Skeletal muscle tissue (tissue), 3 donors: ENCODE measurements at regions not wholly inside any gene's neighbourhood (a gene's known extent, or its start where the extent isn't known, plus 50 kb on each side); places are given as distances from the start of the nearest gene placed in this dataset.

Experiments
- H3K27ac ChIP-seq: one replicate; pipeline ENCODE4 v1.7.0; 2013; ENCODE audit warnings: mild to moderate bottlenecking, low read depth, low read length, inconsistent platforms
- H3K27me3 ChIP-seq, 3 donors: one replicate each; pipeline ENCODE4 v1.7.0; 2013; ENCODE audit warnings: low read length in 3 of 3; ENCODE audit not compliant: control insufficient read depth in 3 of 3, insufficient read depth in 3 of 3
- H3K36me3 ChIP-seq, 3 donors: one replicate each; pipeline ENCODE4 v1.7.0; 2013; ENCODE audit warnings: low read length in 3 of 3; ENCODE audit not compliant: control insufficient read depth in 3 of 3, insufficient read depth in 3 of 3
- H3K4me1 ChIP-seq, 3 donors: one replicate each; pipeline ENCODE4 v1.7.0; 2013; ENCODE audit warnings: low read length in 3 of 3, mild to moderate bottlenecking in 3 of 3; ENCODE audit not compliant: control insufficient read depth in 3 of 3, insufficient read depth in 3 of 3
- H3K4me3 ChIP-seq, 3 donors: one replicate each; pipeline ENCODE4 v1.7.0; 2013; ENCODE audit warnings: low read length in 3 of 3
- H3K9ac ChIP-seq, 3 donors: one replicate each; pipeline ENCODE4 v1.7.0; 2013; ENCODE audit warnings: low read length in 3 of 3, mild to moderate bottlenecking in 3 of 3, moderate library complexity in 2 of 3, low read depth in 1 of 3
- H3K9me3 ChIP-seq, 3 donors: one replicate each; pipeline ENCODE4 v1.7.0; 2013; ENCODE audit warnings: low read length in 3 of 3; ENCODE audit not compliant: control insufficient read depth in 3 of 3
- donor health status: Osteomylitis.

GRCh38 chr1:118828038-118828437, 160.1 kb downstream of the TBX15 start:
- no peaks in the 10 kb centered on the region for H3K9me3 ChIP-seq
- no peaks in the 10 kb centered on the region for H3K27me3 ChIP-seq
- H3K4me1 ChIP-seq, result peaks cover 0 to 6% (median 3%) of the 10 kb centered on the region in 3 donors
- no peak overlapping the region for H3K27ac ChIP-seq
- H3K4me3 ChIP-seq, result no peak overlapping the region
- no peaks in the 10 kb centered on the region for H3K36me3 ChIP-seq
- no peak overlapping the region for H3K9ac ChIP-seq

DNA sequence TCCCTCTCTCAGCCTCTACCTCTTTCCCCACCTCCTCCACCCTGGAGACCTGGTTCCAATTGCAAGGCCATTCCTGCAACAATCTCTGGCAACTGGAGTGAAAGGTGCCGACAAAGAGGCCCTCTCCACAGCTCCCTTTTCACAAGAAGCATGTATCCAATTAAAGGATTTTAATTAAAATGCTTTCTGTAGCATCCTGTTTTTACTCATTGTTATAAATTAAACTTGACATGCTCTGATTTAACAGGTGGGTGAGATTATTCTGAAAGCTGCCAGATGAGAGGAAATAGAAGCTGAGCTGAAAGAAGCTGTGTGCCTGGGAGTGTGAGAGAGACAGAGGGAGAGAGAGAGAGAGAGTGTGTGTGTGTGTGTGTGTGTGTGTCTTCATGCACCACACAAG, 160.5 kb downstream of the TBX15 start:
- Histone ChIP-seq H3K27me3 (no peaks in the 10 kb centered on the region), H3K36me3 (no peaks in the 10 kb centered on the region), H3K9me3 (no peaks in the 10 kb centered on the region), H3K27ac (no peak overlapping the region), H3K4me1 (peaks cover 0 to 6% (median 3%) of the 10 kb centered on the region in 3 donors), H3K4me3 (no peak overlapping the region), H3K9ac (no peak overlapping the region)

DNA sequence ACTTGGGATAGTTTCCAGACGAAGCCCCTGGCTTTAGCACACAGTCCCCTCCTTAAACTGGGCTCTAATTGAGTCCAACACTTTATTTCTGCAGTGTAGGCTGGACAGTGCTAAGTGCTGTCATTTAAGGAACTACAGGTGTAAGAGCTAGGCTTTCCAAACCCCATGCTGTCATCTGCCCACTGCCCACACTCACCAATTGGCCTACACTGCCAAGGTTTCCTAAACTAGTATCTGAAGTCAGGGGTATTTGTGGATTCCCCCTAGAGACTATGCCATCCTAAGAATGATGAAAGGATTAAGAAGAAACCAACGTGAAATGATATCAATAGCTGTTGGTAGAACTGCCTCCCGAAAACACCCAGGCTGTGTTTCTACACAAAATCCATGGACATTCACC, 160.9 kb downstream of the TBX15 start:
- H3K36me3 ChIP-seq, result no peaks in the 10 kb centered on the region
- H3K27me3 ChIP-seq, result no peaks in the 10 kb centered on the region
- H3K4me1 ChIP-seq, result peaks cover 0 to 6% (median 3%) of the 10 kb centered on the region in 3 donors
- no peak overlapping the region for H3K27ac ChIP-seq
- no peaks in the 10 kb centered on the region for H3K9me3 ChIP-seq
- H3K9ac ChIP-seq, result no peak overlapping the region
- H3K4me3 ChIP-seq, result no peak overlapping the region

- Histone ChIP-seq H3K4me1 (peaks cover 0 to 6% (median 3%) of the 10 kb centered on the region in 3 donors), H3K36me3 (no peaks in the 10 kb centered on the region), H3K9me3 (no peaks in the 10 kb centered on the region), H3K27me3 (no peaks in the 10 kb centered on the region), H3K4me3 (no peak overlapping the region), H3K27ac (no peak overlapping the region), H3K9ac (no peak overlapping the region)
Observed at GRCh38 chr1:118826669-118827068, 161.5 kb downstream of the TBX15 start.

DNA sequence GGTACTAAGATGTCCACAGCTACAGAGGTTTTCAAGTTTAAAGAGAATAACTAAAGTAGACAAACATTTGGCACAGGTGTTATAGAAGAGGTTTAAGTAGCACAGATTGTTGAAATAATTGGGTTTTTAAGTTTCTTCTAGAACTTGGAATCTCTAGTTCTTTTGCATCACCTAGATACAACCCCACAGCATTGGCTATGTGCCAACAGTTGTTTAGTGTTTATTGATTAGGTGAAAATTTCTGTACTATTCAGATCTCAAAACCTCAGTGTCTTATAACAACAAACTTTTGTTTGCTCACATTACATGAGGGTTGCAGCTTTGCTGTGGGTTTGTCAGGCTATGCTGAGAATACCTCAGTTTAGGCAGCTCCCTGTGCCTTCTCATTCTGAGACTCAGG, 162.5 kb downstream of the TBX15 start:
- H3K4me1 ChIP-seq, result peaks cover 0 to 6% (median 3%) of the 10 kb centered on the region in 3 donors
- H3K4me3 ChIP-seq, result peak overlapping the region in 1 of 3 donors; percentile 28
- no peak overlapping the region for H3K9ac ChIP-seq
- no peaks in the 10 kb centered on the region for H3K9me3 ChIP-seq
- H3K36me3 ChIP-seq, result no peaks in the 10 kb centered on the region
- no peaks in the 10 kb centered on the region for H3K27me3 ChIP-seq
- no peak overlapping the region for H3K27ac ChIP-seq

DNA sequence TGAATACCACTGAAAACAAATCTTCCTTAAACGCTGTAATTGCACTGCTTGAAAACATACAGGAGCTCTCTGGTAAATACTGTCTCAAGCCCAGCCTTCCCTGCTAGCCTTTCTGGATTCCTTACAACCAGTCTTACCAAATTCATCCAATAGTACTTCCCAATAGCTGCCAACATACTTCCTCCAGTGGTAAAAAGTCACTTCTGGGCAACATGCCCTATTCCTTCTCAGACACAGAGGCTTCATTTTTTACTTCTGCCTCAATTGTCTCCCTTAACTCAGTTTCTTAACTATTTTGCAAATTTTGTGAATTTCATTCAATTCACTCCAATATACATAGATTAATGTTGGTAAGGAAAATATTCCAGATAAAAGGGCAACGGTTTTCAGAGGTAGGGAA, 166.3 kb downstream of the TBX15 start:
- no peak overlapping the region for H3K27ac ChIP-seq
- H3K4me3 ChIP-seq, result no peak overlapping the region
- no peak overlapping the region for H3K9ac ChIP-seq
- no peaks in the 10 kb centered on the region for H3K27me3 ChIP-seq
- no peaks in the 10 kb centered on the region for H3K9me3 ChIP-seq
- H3K4me1 ChIP-seq, result peaks cover 0 to 1% (median 0%) of the 10 kb centered on the region in 3 donors
- H3K36me3 ChIP-seq, result no peaks in the 10 kb centered on the region

DNA sequence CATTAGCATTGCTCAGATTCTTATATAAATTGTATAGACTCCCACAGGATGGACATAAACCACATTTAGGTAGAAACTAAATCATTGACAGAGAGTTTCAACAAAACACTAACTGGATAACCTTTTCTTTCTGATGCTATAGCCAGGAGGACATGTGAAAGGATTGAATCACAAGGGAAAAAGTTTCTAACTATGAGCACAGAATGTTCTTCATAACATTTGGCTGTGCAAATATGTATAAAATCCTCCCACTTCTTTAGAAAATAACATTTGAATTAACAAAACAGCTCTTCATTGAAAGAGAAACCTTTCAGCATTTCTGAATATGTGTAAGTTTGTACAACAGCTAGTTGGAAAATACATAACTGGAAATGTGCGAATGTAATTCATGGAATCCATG, 167.3 kb downstream of the TBX15 start:
- no peaks in the 10 kb centered on the region for H3K9me3 ChIP-seq
- no peak overlapping the region for H3K27ac ChIP-seq
- H3K4me1 ChIP-seq, result no peaks in the 10 kb centered on the region
- no peaks in the 10 kb centered on the region for H3K36me3 ChIP-seq
- H3K9ac ChIP-seq, result no peak overlapping the region
- no peaks in the 10 kb centered on the region for H3K27me3 ChIP-seq
- no peak overlapping the region for H3K4me3 ChIP-seq

- Histone ChIP-seq H3K27me3 (no peaks in the 10 kb centered on the region), H3K4me3 (no peak overlapping the region), H3K4me1 (no peaks in the 10 kb centered on the region), H3K36me3 (no peaks in the 10 kb centered on the region), H3K9me3 (no peaks in the 10 kb centered on the region), H3K9ac (no peak overlapping the region), H3K27ac (no peak overlapping the region)
Observed at GRCh38 chr1:118815909-118816308, 172.2 kb downstream of the TBX15 start.

DNA sequence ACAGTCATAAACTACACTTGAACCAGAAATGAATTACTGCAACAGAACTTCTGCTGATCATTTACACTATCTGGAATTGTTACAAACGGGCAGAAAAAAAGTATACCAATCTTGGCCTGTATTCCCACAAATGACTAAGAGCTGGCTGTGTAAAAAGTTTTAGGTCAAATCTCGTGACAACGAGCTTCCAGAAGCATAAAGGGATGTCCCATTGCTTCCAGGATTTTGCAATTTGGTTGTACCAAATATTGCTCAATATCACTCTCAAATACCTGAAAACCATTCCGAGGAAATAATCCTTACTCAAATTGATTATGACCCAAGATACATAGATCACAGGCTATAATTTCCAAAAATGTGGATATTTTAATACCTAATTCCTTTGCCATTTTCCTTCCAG, 175.6 kb downstream of the TBX15 start:
- Histone ChIP-seq H3K9me3 (no peaks in the 10 kb centered on the region), H3K4me3 (no peak overlapping the region)

GRCh38 chr1:118811156-118811555, 177.0 kb downstream of the TBX15 start:
- H3K4me3 ChIP-seq, result no peak overlapping the region
- no peaks in the 10 kb centered on the region for H3K27me3 ChIP-seq
- H3K27ac ChIP-seq, result no peak overlapping the region
- H3K36me3 ChIP-seq, result no peaks in the 10 kb centered on the region
- H3K4me1 ChIP-seq, result no peaks in the 10 kb centered on the region
- H3K9ac ChIP-seq, result no peak overlapping the region
- no peaks in the 10 kb centered on the region for H3K9me3 ChIP-seq

More for the DNA sequence above, 175.6 kb downstream of the TBX15 start:
- Histone ChIP-seq H3K27ac (no peak overlapping the region), H3K9ac (no peak overlapping the region), H3K4me1 (no peaks in the 10 kb centered on the region), H3K36me3 (no peaks in the 10 kb centered on the region), H3K27me3 (no peaks in the 10 kb centered on the region)

DNA sequence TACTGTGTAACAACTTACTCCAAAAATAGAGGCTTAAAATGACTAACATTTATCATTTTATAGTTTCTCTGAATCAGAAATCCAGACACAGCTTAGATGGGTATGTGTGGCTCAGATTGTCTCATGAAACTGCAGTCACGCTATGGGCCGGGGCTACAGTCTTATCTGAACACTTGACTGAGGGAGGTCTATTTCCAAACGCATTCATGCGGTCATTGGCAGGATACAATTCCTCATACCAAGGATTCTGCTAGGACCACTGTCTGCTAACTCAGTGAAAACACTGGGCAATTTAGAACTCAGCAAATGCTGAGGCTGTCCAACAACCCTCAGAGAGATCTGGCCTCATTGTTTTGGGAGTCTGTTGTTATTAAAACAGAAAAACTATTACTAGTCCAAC, 178.6 kb downstream of the TBX15 start:
- H3K4me1 ChIP-seq, result no peaks in the 10 kb centered on the region
- no peaks in the 10 kb centered on the region for H3K27me3 ChIP-seq
- no peaks in the 10 kb centered on the region for H3K9me3 ChIP-seq
- H3K4me3 ChIP-seq, result no peak overlapping the region
- no peak overlapping the region for H3K9ac ChIP-seq
- H3K27ac ChIP-seq, result no peak overlapping the region
- no peaks in the 10 kb centered on the region for H3K36me3 ChIP-seq
